ENCODE measurements at regions not wholly inside any gene's neighbourhood (a gene's known extent, or its start where the extent isn't known, plus 50 kb on each side); places are given as distances from the start of the nearest gene placed in this dataset.

GRCh38 chr2:43123028-43123427 lies 103.4 kb downstream of the ZFP36L2 start:
- Histone ChIP-seq H3K4me2 (ENCODE audit: control insufficient read depth, insufficient read depth) (no peak overlapping the region), H3K9me3 (replicated peaks; ENCODE audit: control insufficient read depth, insufficient read depth, low read length) (peaks cover 5% of the 10 kb centered on the region; the same call in 2 of the 3 replicates), H2AFZ (ENCODE audit: control insufficient read depth, low read depth, low read length) (no peak overlapping the region), H4K20me1 (ENCODE audit: control insufficient read depth, insufficient read depth) (no peaks in the 10 kb centered on the region), H3K9ac (ENCODE audit: control insufficient read depth, insufficient read depth, low read length) (no peak overlapping the region), H3K79me2 (ENCODE audit: control insufficient read depth, insufficient read depth, low read length) (no peaks in the 10 kb centered on the region), H3K4me3 (no peak overlapping the region), H3K27ac (ENCODE audit: control insufficient read depth, insufficient read depth) (no peak overlapping the region), H3K27me3 (replicated peaks in 1 of 2; ENCODE audit: control insufficient read depth in 2 of 2, insufficient read depth in 2 of 2, low read length in 1 of 2) (no peaks in the 10 kb centered on the region), H3K4me1 (ENCODE audit: control insufficient read depth, insufficient read depth, low read length) (no peaks in the 10 kb centered on the region), H3K36me3 (ENCODE audit: control insufficient read depth in 2 of 2, insufficient read depth in 2 of 2, low read length in 1 of 2) (no peaks in the 10 kb centered on the region)
- CTCF ChIA-PET: interaction anchor here (0.7 kb wide), 1 partner anchor 82 kb away, joined by 3 read pairs; no protein-coding TSS in a partner anchor
- BruUV-seq (replicated peaks): no TSS peak
- DNase-seq (ENCODE audit: low read depth, low spot score) (no peak), ATAC-seq (no peak), FAIRE-seq (no peak)
- in situ Hi-C loops (cut with MboI): no loop called here
- intact Hi-C loops (cut with micrococcal nuclease; ENCODE audit: unreplicated experiment): loop anchor here (10.0 kb wide), 1 partner anchor 268 kb away; no protein-coding TSS in a partner anchor
- SMC1A ChIA-PET (ENCODE audit: uncharacterized antibody, unreplicated experiment): interaction anchor here (1.4 to 1.6 kb wide), 2 partner anchors 106 to 361 kb away, joined by 3 to 6 read pairs; no protein-coding TSS in a partner anchor
- 43% methylated on average over 4 of the region's 4 CpGs for WGBS (ENCODE audit: insufficient coverage, insufficient replicate concordance, low lambda C conversion rate, missing lambda C conversion rate)
- RAD21 ChIA-PET (ENCODE audit: unreplicated experiment): interaction anchor here (0.9 kb wide), 1 partner anchor 16 kb away, joined by 4 read pairs; no protein-coding TSS in a partner anchor
- POLR2A ChIA-PET: no interaction called here
- no peak for TF ChIP-seq HSF1 (IDR thresholded peaks at IDR 0.05; ENCODE audit: low read depth, low read length)
- no peak for TF ChIP-seq RUNX3 (IDR thresholded peaks at IDR 0.05; ENCODE audit: low read length)
- no peak for TF ChIP-seq CEBPB (IDR thresholded peaks at IDR 0.05; ENCODE audit: borderline replicate concordance in 1 of 2, low read depth in 2 of 2, low read length in 2 of 2)
- TF ChIP-seq ATF3 (IDR thresholded peaks at IDR 0.05; ENCODE audit: borderline replicate concordance, extremely low read depth, low read depth, low read length): no peak
- TF ChIP-seq, protein P1, sequence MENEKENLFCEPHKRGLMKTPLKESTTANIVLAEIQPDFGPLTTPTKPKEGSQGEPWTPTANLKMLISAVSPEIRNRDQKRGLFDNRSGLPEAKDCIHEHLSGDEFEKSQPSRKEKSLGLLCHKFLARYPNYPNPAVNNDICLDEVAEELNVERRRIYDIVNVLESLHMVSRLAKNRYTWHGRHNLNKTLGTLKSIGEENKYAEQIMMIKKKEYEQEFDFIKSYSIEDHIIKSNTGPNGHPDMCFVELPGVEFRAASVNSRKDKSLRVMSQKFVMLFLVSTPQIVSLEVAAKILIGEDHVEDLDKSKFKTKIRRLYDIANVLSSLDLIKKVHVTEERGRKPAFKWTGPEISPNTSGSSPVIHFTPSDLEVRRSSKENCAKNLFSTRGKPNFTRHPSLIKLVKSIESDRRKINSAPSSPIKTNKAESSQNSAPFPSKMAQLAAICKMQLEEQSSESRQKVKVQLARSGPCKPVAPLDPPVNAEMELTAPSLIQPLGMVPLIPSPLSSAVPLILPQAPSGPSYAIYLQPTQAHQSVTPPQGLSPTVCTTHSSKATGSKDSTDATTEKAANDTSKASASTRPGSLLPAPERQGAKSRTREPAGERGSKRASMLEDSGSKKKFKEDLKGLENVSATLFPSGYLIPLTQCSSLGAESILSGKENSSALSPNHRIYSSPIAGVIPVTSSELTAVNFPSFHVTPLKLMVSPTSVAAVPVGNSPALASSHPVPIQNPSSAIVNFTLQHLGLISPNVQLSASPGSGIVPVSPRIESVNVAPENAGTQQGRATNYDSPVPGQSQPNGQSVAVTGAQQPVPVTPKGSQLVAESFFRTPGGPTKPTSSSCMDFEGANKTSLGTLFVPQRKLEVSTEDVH (IDR thresholded peaks at IDR 0.05; ENCODE audit: low read depth, partially characterized antibody): no peak
- TF ChIP-seq MXI1 (IDR thresholded peaks at IDR 0.05; ENCODE audit: low read depth, low read length): no peak
- no peak for TF ChIP-seq ELK1 (IDR thresholded peaks at IDR 0.05; ENCODE audit: low read depth, low read length)
- TF ChIP-seq PML (IDR thresholded peaks at IDR 0.05; ENCODE audit: low read length): no peak
- TF ChIP-seq ZSCAN29 (IDR thresholded peaks at IDR 0.05): no peak
- no peak for TF ChIP-seq NFIC (IDR thresholded peaks at IDR 0.05; ENCODE audit: low read depth, low read length)
- TF ChIP-seq STAT1 (conservative IDR thresholded peaks at IDR 0.05): no peak
- TF ChIP-seq SMAD1 (IDR thresholded peaks at IDR 0.05; ENCODE audit: low read depth, partially characterized antibody): no peak
- no peak for TF ChIP-seq CBX5 (IDR thresholded peaks at IDR 0.05; ENCODE audit: low read depth)
- no peak for TF ChIP-seq TCF7 (IDR thresholded peaks at IDR 0.05; ENCODE audit: borderline replicate concordance)
- no peak for TF ChIP-seq HDAC2 (IDR thresholded peaks at IDR 0.05)
